Gastrocnemius medialis (tissue), 4 donors: ENCODE measurements at regions not wholly inside any gene's neighbourhood (a gene's known extent, or its start where the extent isn't known, plus 50 kb on each side); places are given as distances from the start of the nearest gene placed in this dataset.
"Not testable (repeated sequence)": the region's sequence is repeated elsewhere in the genome, so short reads cannot be mapped to it uniquely, and the experiment has no call there.

Experiments
- CTCF ChIP-seq, 5 experiments: fragments of 450-650 bp in 3 of 5; fragments of 200-600 bp in 2 of 5; sonication (generic) in 2 of 5; IDR thresholded peaks in 4 of 5; conservative IDR thresholded peaks in 1 of 5; 1 replicate in 4 of 5; 2 replicates in 1 of 5; pipeline ENCODE4 v1.5.1; 2016 to 2019; ENCODE audit warnings: antibody characterized with exemption in 5 of 5, mild to moderate bottlenecking in 3 of 5, moderate library complexity in 3 of 5
- POLR2A ChIP-seq, 2 donors: fragments of 450-650 bp; IDR thresholded peaks; one replicate each; pipeline ENCODE4 v1.6.1; 2017; ENCODE audit warnings: antibody characterized with exemption in 2 of 2, mild to moderate bottlenecking in 2 of 2, moderate library complexity in 2 of 2

GRCh38 chr4:131975276-131976132 lies 1173.6 kb upstream of the PCDH10 start:
- TF ChIP-seq CTCF (IDR thresholded peaks at IDR 0.05 in 4 of 5, conservative IDR thresholded peaks at IDR 0.05 in 1 of 5); POLR2A (IDR thresholded peaks at IDR 0.05): not testable (repeated sequence)
